ENCODE measurements at regions not wholly inside any gene's neighbourhood (a gene's known extent, or its start where the extent isn't known, plus 50 kb on each side); places are given as distances from the start of the nearest gene placed in this dataset.

DNA sequence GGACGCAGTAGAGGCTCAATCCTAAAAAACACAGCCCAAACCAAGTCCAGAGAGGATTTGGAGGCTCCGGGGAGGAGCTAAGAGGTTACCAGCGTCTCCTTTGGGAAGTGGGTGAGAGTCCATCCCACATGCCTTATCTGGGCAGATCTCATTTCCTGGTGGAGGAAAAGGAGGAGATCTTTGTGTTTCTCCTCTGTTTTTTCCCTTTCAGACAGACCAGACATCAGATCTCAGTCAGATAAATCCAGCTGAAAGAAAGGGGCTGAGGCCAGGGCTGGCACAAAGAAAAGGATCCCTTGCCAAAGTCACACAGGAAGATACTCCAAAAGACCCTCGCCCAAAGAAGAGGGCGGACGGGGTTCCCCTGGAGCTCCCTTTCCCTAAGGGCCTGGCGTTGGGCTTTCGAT, 58.3 kb upstream of the COMTD1 start:
- no peak for DNase-seq

DNA sequence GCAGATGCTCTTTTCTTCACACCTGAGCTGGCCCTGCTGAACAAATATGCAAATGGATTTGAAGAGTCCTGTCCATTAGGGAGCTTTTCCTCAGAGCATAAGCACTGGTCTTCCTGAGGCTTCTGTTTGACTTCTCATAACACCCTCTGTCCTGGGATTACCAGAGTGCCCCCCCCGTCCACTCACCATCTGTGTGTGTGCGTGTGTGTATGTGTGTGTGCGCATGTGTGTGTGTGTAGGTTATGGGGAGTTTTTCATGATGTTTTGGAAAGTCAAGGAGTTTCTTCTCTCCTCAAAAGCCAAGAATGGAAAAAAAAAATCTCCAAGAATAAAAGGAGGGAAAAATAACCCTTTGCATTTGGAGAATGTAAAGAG, 57.7 kb upstream of the COMTD1 start:
- DNase-seq, result no peak

DNA sequence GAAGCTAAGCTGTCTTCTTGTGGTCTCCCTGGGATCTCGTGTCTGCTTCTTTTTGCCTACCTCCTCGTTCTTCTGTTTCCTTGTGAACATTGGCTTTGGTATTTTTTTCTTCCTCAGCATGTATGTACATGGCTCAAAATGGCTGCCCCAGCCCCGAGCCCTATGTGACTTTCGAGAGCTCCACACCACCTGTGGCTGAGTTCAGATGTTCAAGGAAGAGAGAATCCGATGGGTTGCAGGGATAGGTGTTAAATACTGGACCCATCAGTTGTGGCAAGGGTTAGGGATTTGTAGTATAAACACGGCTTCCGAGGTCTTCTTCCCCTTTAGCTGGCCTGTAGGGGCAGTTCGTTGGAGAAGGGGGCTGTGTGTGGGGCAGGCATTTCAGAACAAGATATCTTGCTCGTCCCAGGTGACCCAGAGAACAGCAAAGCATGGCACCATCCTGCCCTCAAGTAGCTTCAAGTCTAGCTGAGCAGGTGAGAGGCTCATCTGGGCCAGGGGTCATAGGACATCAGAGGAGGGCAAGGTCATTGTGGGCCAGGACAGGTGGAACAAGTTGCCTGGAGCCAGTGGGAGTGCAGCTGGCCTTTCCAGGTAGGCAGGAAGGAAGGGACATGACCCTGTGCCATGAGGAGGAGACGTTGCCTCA, 57.2 kb upstream of the COMTD1 start:
- no peak for DNase-seq

DNA sequence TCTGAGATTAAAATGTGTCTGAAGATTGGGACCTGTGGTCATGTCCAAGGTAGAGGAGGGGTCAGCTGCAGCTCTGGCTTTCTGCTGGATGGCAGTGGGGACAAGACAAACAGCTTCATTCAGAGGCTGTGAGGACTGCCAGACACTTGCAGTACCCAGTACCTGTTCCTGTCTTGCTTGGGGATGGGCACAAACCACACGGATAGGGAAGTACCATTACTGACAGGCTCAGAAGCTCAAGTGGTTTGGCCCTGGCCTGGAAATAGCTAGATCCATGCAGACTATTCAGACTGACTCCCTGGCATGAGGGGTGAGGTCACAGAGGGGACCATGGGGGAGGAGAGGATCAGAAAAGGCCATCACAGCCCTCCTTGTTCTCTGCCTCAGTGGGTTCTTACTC, 56.0 kb upstream of the COMTD1 start:
- DNase-seq, result no peak

DNA sequence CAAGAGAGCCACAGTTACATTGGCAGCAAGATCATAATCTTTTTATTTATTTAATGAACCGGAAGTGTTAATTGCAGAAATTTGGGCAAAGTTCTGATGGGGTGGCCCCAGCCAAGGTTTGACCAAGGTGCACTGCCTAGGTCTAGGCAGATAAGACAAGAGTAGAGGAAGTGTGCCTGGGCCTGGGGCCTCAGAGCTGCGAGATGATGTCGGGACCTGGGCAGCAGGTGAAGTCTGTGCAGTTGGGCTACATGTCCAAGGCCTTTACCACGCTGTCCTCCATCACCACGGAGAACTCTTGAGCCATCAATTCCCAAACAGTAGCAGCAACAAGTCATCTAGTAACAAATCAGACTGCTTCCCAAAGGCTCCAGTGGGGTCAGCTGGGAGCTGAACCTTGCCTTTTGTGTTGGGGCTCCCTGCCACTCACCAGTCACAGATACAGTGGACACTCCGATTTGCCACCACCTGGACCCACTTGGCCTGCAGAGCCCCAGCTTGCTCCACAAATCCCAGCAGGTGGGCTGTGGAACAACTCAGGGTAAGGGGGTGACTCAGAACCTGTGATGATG, 52.5 kb upstream of the COMTD1 start:
- no peak for DNase-seq

DNA sequence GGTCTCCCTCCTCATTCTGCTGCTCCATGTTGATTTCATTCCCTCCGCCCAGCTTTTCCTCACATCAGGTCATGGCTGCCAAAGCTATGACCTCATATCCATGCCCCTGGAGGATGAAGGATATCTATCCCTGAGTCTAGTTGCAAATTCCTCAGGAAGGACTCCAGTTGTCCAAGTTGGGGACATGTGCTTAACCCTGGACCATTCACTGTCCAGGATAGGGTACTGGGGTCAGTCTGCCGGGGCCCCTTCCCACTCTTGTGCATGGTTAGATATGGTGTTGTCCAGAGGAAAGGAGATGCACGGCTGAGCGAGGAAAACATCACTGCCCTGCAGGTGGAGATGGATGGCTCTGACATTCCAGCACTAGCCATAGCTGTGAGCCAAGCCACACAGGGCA, 51.9 kb upstream of the COMTD1 start:
- DNase-seq, result no peak

DNA sequence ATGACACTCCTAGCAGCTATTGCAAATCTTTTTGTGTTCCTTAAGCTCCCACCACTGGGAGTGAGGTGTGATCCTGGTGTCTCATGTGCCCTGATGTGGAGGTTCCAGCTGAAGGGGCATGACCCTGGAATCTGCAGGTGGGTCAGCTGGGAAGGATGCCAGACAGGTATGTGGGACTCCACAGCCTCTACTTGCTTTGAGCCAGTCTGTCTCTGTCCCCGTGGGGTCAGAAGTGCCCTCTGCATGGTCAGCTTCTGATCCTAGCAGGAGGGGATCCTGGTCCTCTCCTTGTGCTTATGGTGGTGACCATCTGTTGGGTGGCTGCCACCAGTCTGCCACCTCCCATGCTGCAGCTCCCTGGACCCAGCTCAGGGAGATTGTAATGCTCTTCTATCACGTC, 51.1 kb upstream of the COMTD1 start:
- DNase-seq, result no peak
